Neural cell (in vitro differentiated cells): ENCODE measurements at regions not wholly inside any gene's neighbourhood (a gene's known extent, or its start where the extent isn't known, plus 50 kb on each side); places are given as distances from the start of the nearest gene placed in this dataset.

ENCODE experiments used
- H2AFZ ChIP-seq: fragments of 200-600, 300-800 bp; sonication (generic), shearing (Covaris generic); 2 replicates; pipeline ENCODE4 v1.6.0; 2014; ENCODE audit warnings: low read depth, mild to moderate bottlenecking, antibody characterized with exemption, low read length, moderate library complexity
- H3F3A ChIP-seq: fragments of 200-600 bp; shearing (Covaris generic); 2 replicates; pipeline ENCODE4 v1.6.1; 2016; ENCODE audit warnings: mild to moderate bottlenecking, moderate library complexity, mixed read lengths, antibody characterized with exemption, low read length; ENCODE audit not compliant: insufficient read depth, poor library complexity, severe bottlenecking
- H3K27ac ChIP-seq: fragments of 200-600, 300-800 bp; sonication (generic), shearing (Covaris generic); 2 replicates; pipeline ENCODE4 v1.5.1; 2014; ENCODE audit warnings: mild to moderate bottlenecking, low read length, moderate library complexity
- H3K27me3 ChIP-seq: fragments of 300-800, 200-600 bp; sonication (generic), shearing (Covaris generic); 2 replicates; pipeline ENCODE4 v1.6.0; 2014; ENCODE audit warnings: mild to moderate bottlenecking, low read depth, low read length, moderate library complexity; ENCODE audit not compliant: insufficient read depth
- H3K36me3 ChIP-seq: fragments of 300-800, 200-600 bp; sonication (generic), shearing (Covaris generic); 2 replicates; pipeline ENCODE4 v1.5.1; 2014; ENCODE audit warnings: mild to moderate bottlenecking, antibody characterized with exemption, low read length, moderate library complexity; ENCODE audit not compliant: insufficient read depth
- H3K4me2 ChIP-seq: fragments of 300-800, 200-600 bp; sonication (generic), shearing (Covaris generic); 2 replicates; pipeline ENCODE4 v1.6.0; 2014; ENCODE audit warnings: mild to moderate bottlenecking, low read length
- H3K4me3 ChIP-seq: fragments of 300-800, 200-600 bp; sonication (generic), shearing (Covaris generic); 2 replicates; pipeline ENCODE4 v1.5.1; 2014; ENCODE audit warnings: mild to moderate bottlenecking, low read length, moderate library complexity
- H3K79me2 ChIP-seq: fragments of 200-600 bp; shearing (Covaris generic); replicated peaks from 2 replicates; pipeline ENCODE4 v1.6.0; 2014; ENCODE audit warnings: mild to moderate bottlenecking, low read length, moderate library complexity; ENCODE audit not compliant: insufficient read depth
- H3K9ac ChIP-seq: fragments of 300-800, 200-600 bp; sonication (generic), shearing (Covaris generic); 2 replicates; pipeline ENCODE4 v1.6.1; 2016; ENCODE audit warnings: mild to moderate bottlenecking, low read length, mixed read lengths
- H3K9me2 ChIP-seq: fragments of 200-600 bp; shearing (Covaris generic); 2 replicates; pipeline ENCODE4 v1.6.1; 2016; ENCODE audit warnings: mild to moderate bottlenecking, low read length, mixed read lengths; ENCODE audit not compliant: insufficient read depth
- H3K9me3 ChIP-seq: fragments of 200-600, 300-800 bp; sonication (generic), shearing (Covaris generic); 2 replicates; pipeline ENCODE4 v1.6.1; 2016; ENCODE audit warnings: mild to moderate bottlenecking, mixed run types, low read length, moderate library complexity, mixed read lengths
- H4K20me1 ChIP-seq: fragments of 200-600 bp; shearing (Covaris generic); 2 replicates; pipeline ENCODE4 v1.6.1; 2016; ENCODE audit warnings: mild to moderate bottlenecking, mixed run types; ENCODE audit not compliant: insufficient read depth
- CTCF ChIP-seq: fragments of 450-650 bp; IDR thresholded peaks from 2 replicates; pipeline ENCODE4 v1.5.1; 2014; ENCODE audit warnings: antibody characterized with exemption, mild to moderate bottlenecking, moderate library complexity; ENCODE audit not compliant: poor library complexity, severe bottlenecking
- EP300 ChIP-seq: fragments of 450-650 bp; conservative IDR thresholded peaks from 2 replicates; pipeline ENCODE4 v1.6.1; 2014; ENCODE audit warnings: antibody characterized with exemption, mild to moderate bottlenecking, moderate library complexity; ENCODE audit not compliant: poor library complexity, severe bottlenecking
- EZH2 ChIP-seq: fragments of 200-600, 300-800 bp; shearing (Covaris generic), sonication (generic); IDR thresholded peaks from 2 replicates; pipeline ENCODE4 v1.6.1; 2014; ENCODE audit warnings: antibody characterized with exemption, low read length, borderline replicate concordance, mild to moderate bottlenecking; ENCODE audit not compliant: insufficient read depth, poor library complexity, severe bottlenecking
- MXI1 ChIP-seq: fragments of 450-650 bp; conservative IDR thresholded peaks from 2 replicates; pipeline ENCODE4 v1.6.1; 2014; ENCODE audit warnings: antibody characterized with exemption, mild to moderate bottlenecking; ENCODE audit not compliant: poor library complexity, severe bottlenecking
- POLR2AphosphoS5 ChIP-seq: IDR thresholded peaks from 2 replicates; pipeline ENCODE4 v1.6.1; 2012
- RAD21 ChIP-seq: fragments of 450-650 bp; conservative IDR thresholded peaks from 2 replicates; pipeline ENCODE4 v1.6.1; 2014; ENCODE audit warnings: antibody characterized with exemption, mild to moderate bottlenecking, moderate library complexity
- SMC3 ChIP-seq: fragments of 450-650 bp; conservative IDR thresholded peaks from 2 replicates; pipeline ENCODE4 v1.6.1; 2014; ENCODE audit warnings: antibody characterized with exemption, mild to moderate bottlenecking, moderate library complexity; ENCODE audit not compliant: poor library complexity
- TAF1 ChIP-seq: IDR thresholded peaks from 2 replicates; pipeline ENCODE4 v1.6.1; 2012; ENCODE audit warnings: low read depth
- TF ChIP-seq, protein P1 (sequence below): IDR thresholded peaks from 2 replicates; pipeline ENCODE4 v1.6.1; 2012; ENCODE audit warnings: borderline replicate concordance

DNA sequence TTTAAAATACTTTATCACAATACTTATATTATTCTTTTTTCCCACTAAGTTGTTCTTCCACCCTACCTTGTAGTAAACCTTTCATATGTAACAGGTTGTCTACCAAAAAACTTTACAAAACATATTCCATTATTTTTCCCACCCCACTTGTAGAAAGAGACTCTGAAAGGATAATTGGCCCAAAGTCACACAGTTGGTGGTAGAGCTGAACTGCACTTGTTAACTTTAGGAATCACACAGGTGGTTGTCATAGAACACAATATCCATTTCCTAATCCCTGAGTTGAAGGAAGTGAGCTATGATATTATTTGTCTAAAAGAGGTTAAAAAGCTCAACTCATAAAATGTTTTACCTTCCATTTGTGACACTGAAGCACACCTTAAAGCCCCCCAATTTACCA lies 188.8 kb upstream of the FOXP2 start:
- Histone ChIP-seq H4K20me1 (no peaks in the 10 kb centered on the region), H3K27me3 (no peaks in the 10 kb centered on the region)

GRCh38 chr7:114218283-114218682 lies 196.3 kb upstream of the FOXP2 start:
- no peaks in the 10 kb centered on the region for H3K36me3 ChIP-seq
- H3F3A ChIP-seq, result no peaks in the 10 kb centered on the region
- H3K9ac ChIP-seq, result no peak overlapping the region
- no peaks in the 10 kb centered on the region for H3K79me2 ChIP-seq
- no peak for TF ChIP-seq CTCF
- TF ChIP-seq TAF1, result no peak
- no peak for TF ChIP-seq POLR2AphosphoS5
- TF ChIP-seq MXI1, result no peak
- H3K9me2 ChIP-seq, result no peaks in the 10 kb centered on the region
- no peak overlapping the region for H3K4me3 ChIP-seq
- no peak overlapping the region for H3K4me2 ChIP-seq
- no peaks in the 10 kb centered on the region for H3K9me3 ChIP-seq
- H3K27me3 ChIP-seq, result no peaks in the 10 kb centered on the region
- H4K20me1 ChIP-seq, result no peaks in the 10 kb centered on the region
- H2AFZ ChIP-seq, result no peak overlapping the region
- no peak overlapping the region for H3K27ac ChIP-seq

More for the DNA sequence above, 188.8 kb upstream of the FOXP2 start:
- Histone ChIP-seq H3K36me3 (no peaks in the 10 kb centered on the region), H3F3A (no peaks in the 10 kb centered on the region), H3K27ac (no peak overlapping the region), H2AFZ (no peak overlapping the region), H3K9me2 (no peaks in the 10 kb centered on the region), H3K4me2 (no peak overlapping the region), H3K9ac (no peak overlapping the region), H3K9me3 (no peaks in the 10 kb centered on the region), H3K79me2 (no peaks in the 10 kb centered on the region), H3K4me3 (no peak overlapping the region)
- no peak for TF ChIP-seq EP300
- no peak for TF ChIP-seq RAD21
- TF ChIP-seq, protein P1, sequence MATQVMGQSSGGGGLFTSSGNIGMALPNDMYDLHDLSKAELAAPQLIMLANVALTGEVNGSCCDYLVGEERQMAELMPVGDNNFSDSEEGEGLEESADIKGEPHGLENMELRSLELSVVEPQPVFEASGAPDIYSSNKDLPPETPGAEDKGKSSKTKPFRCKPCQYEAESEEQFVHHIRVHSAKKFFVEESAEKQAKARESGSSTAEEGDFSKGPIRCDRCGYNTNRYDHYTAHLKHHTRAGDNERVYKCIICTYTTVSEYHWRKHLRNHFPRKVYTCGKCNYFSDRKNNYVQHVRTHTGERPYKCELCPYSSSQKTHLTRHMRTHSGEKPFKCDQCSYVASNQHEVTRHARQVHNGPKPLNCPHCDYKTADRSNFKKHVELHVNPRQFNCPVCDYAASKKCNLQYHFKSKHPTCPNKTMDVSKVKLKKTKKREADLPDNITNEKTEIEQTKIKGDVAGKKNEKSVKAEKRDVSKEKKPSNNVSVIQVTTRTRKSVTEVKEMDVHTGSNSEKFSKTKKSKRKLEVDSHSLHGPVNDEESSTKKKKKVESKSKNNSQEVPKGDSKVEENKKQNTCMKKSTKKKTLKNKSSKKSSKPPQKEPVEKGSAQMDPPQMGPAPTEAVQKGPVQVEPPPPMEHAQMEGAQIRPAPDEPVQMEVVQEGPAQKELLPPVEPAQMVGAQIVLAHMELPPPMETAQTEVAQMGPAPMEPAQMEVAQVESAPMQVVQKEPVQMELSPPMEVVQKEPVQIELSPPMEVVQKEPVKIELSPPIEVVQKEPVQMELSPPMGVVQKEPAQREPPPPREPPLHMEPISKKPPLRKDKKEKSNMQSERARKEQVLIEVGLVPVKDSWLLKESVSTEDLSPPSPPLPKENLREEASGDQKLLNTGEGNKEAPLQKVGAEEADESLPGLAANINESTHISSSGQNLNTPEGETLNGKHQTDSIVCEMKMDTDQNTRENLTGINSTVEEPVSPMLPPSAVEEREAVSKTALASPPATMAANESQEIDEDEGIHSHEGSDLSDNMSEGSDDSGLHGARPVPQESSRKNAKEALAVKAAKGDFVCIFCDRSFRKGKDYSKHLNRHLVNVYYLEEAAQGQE, result no peak
- no peak for TF ChIP-seq SMC3
- no peak for TF ChIP-seq MXI1
- no peak for TF ChIP-seq CTCF
- no peak for TF ChIP-seq TAF1
- TF ChIP-seq EZH2, result no peak
- TF ChIP-seq POLR2AphosphoS5, result no peak
